Left lung (tissue), 4 donors: ENCODE measurements at regions not wholly inside any gene's neighbourhood (a gene's known extent, or its start where the extent isn't known, plus 50 kb on each side); places are given as distances from the start of the nearest gene placed in this dataset.

Experiments
- ATAC-seq: fragments of 200-7000 bp; cut with Tn5 transposase; one replicate; pipeline ENCODE4 v1.9.1; 2020; ENCODE audit warnings: moderate library complexity
- DNase-seq, 4 donors: peaks; one replicate each; pipeline ENCODE4 v3.0.0-alpha.2; 2013 to 2020
- H3K27ac ChIP-seq, 2 donors: fragments of 200-600 bp; sonication (generic) in 1 of 2; one replicate each; pipeline versions ENCODE4 v1.5.0 to v1.8.0; 2020 to 2021
- H3K27me3 ChIP-seq, 2 donors: fragments of 200-600 bp; sonication (generic) in 1 of 2; one replicate each; pipeline versions ENCODE4 v1.5.0 to v1.8.0; 2020 to 2021
- H3K36me3 ChIP-seq, 2 donors: fragments of 200-600 bp; sonication (generic) in 1 of 2; one replicate each; pipeline versions ENCODE4 v1.5.0 to v1.8.0; 2020 to 2021
- H3K4me1 ChIP-seq, 2 donors: fragments of 200-600 bp; one replicate each; pipeline ENCODE4 v1.8.0; 2021
- H3K4me3 ChIP-seq, 2 donors: fragments of 200-600 bp; sonication (generic) in 1 of 2; one replicate each; pipeline versions ENCODE4 v1.5.0 to v1.8.0; 2020 to 2021; ENCODE audit warnings: mild to moderate bottlenecking in 1 of 2
- H3K9me3 ChIP-seq, 2 donors: fragments of 200-600 bp; sonication (generic) in 1 of 2; one replicate each; pipeline versions ENCODE4 v1.5.0 to v1.8.0; 2020 to 2021
- intact Hi-C, 2 donors: fragments of 100-400 bp; cut with DNase I; formaldehyde crosslinking; loops; one replicate each; pipeline versions ENCODE4 v1.11.2 to v1.14.2; 2022
- TF ChIP-seq, protein P1 (sequence below), 2 donors: fragments of 200-600 bp; sonication (generic) in 1 of 2; IDR thresholded peaks; one replicate each; pipeline versions ENCODE4 v1.5.0 to v1.8.0; 2021; ENCODE audit warnings: antibody characterized with exemption in 2 of 2
- donor health status: DM: no; HTN: yes; CAD: no.
- donor health status: DM: no; HTN: no; CAD: no.

DNA sequence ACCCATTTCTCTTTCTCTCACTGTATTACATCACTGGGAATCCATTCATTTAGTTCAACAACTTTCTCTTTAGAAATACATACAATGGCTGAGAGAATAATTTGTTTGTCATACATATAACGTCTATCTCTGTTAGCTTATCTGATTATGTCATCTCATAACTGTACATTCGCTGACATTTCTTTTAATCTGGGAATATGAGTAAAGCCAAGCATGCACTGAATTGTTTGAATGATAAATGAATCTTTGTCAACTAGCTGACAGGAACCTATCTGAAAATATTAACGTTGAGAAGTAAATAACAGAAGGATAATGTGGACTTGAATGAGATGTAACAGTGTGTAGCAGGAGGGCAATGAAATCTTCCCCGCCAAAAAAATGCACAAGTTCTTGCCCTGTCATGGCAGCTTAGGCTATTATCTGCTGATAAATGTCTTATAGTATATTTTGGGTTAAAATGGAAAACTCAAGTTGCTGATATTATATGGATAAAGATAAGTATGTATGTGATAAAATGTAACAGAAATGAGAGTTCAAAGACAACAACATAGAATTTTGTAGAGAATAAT lies 581.2 kb upstream of the ADGRB3 start:
- DNase-seq, result no peak
- intact Hi-C loops, result no loop called here
- Histone ChIP-seq H3K4me1 (no peaks in the 10 kb centered on the region), H3K36me3 (no peaks in the 10 kb centered on the region), H3K27ac (no peak overlapping the region), H3K4me3 (no peak overlapping the region), H3K9me3 (peaks cover 0 to 8% of the 10 kb centered on the region in 2 donors), H3K27me3 (no peaks in the 10 kb centered on the region)
- TF ChIP-seq, protein P1, sequence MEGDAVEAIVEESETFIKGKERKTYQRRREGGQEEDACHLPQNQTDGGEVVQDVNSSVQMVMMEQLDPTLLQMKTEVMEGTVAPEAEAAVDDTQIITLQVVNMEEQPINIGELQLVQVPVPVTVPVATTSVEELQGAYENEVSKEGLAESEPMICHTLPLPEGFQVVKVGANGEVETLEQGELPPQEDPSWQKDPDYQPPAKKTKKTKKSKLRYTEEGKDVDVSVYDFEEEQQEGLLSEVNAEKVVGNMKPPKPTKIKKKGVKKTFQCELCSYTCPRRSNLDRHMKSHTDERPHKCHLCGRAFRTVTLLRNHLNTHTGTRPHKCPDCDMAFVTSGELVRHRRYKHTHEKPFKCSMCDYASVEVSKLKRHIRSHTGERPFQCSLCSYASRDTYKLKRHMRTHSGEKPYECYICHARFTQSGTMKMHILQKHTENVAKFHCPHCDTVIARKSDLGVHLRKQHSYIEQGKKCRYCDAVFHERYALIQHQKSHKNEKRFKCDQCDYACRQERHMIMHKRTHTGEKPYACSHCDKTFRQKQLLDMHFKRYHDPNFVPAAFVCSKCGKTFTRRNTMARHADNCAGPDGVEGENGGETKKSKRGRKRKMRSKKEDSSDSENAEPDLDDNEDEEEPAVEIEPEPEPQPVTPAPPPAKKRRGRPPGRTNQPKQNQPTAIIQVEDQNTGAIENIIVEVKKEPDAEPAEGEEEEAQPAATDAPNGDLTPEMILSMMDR (IDR thresholded peaks at IDR 0.05), result no peak
- no peak for ATAC-seq

DNA sequence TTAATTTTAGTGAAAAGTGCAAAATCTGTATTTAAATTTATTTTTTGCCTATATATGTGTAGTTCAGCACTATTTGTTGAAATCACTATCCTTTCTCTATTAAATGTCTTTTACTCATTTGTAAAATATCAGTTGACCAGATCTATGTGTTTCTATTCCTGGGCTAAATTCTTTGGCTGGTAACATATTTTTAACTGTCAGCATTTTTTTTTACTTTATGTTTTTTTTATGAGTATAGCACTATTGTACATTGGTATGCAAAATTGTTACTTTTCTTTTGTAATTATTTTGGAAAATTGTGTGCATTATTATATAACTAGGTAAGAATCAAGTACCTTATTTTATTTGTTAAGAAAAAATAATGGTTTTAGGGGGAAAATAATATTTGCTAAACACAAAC lies 582.8 kb upstream of the ADGRB3 start:
- intact Hi-C loops, result no loop called here

DNA sequence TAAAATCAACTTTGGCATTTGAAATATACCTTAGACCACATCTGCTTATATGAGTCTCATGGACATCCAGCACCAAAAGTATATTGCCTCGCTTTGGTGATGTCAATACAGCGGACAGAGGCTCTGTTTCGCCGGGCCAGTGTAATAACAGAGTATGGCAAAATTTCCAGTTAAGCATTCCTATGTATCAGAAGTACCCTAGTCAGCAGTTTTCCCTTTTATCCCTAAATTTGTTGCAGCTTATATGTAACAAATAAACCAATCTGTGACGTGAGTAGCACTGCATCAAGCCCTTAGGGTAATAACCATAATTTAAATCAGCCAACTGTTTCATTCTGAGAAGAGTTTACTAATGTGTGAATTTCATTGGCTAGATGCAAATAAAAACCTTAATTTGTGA lies 585.5 kb upstream of the ADGRB3 start:
- Histone ChIP-seq H3K4me1 (no peaks in the 10 kb centered on the region), H3K27me3 (no peaks in the 10 kb centered on the region), H3K9me3 (peaks cover 0 to 2% of the 10 kb centered on the region in 2 donors), H3K36me3 (no peaks in the 10 kb centered on the region), H3K27ac (no peak overlapping the region), H3K4me3 (no peak overlapping the region)
- DNase-seq, result no peak
- intact Hi-C loops, result no loop called here
- no peak for ATAC-seq
- TF ChIP-seq, protein P1 (IDR thresholded peaks at IDR 0.05), result no peak

More for the DNA sequence above, 582.8 kb upstream of the ADGRB3 start:
- DNase-seq (no peak), ATAC-seq (no peak)
- TF ChIP-seq, protein P1 (IDR thresholded peaks at IDR 0.05), result no peak
- H3K27me3 ChIP-seq, result no peaks in the 10 kb centered on the region
- H3K36me3 ChIP-seq, result no peaks in the 10 kb centered on the region
- H3K9me3 ChIP-seq, result peaks cover 0 to 5% of the 10 kb centered on the region in 2 donors
- no peaks in the 10 kb centered on the region for H3K4me1 ChIP-seq
- H3K4me3 ChIP-seq, result no peak overlapping the region
- no peak overlapping the region for H3K27ac ChIP-seq

DNA sequence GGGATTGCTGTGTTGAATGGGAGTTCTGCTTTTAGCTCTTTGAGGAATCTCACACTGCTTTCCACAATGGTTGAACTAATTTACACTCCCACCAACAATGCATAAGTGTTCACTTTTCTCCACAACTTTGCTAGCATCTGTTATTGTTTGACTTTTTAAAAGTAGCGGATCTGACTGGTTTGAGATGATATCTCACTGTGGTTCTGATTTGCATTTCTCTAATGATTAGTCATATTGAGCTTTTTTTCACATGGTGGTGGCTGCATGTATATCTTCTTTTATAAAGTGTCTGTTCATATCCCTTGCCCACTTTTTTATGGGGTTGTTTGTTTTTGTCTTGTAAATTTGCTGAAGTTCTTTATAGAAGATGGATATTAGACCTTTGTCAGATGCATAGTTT lies 588.3 kb upstream of the ADGRB3 start:
- intact Hi-C loops, result no loop called here
- Histone ChIP-seq H3K9me3 (peaks cover 0 to 2% of the 10 kb centered on the region in 2 donors), H3K27ac (no peak overlapping the region), H3K4me1 (no peaks in the 10 kb centered on the region), H3K4me3 (no peak overlapping the region), H3K27me3 (no peaks in the 10 kb centered on the region), H3K36me3 (no peaks in the 10 kb centered on the region)
- no peak for ATAC-seq
- DNase-seq, result no peak
- TF ChIP-seq, protein P1 (IDR thresholded peaks at IDR 0.05), result no peak

DNA sequence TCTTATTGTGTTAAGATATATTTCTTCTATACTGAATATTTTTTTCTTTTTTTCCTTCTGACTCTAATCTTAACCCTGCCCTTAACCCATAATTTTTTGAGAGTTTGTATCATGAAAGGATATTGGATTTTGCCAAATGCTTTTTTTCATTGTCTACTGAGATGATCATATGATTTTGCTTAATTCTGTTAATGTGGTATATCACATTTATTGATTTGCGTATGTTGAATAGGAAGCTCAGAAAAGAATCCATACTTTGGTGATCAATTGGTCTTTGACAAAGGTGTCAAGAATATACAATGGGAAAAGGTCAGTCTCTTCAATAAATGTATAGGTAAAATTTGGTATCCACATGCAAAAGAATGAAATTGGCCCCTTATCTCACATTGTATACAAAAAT lies 588.8 kb upstream of the ADGRB3 start:
- TF ChIP-seq, protein P1 (IDR thresholded peaks at IDR 0.05), result no peak

More for the DNA sequence above, 588.8 kb upstream of the ADGRB3 start:
- Histone ChIP-seq H3K27ac (no peak overlapping the region), H3K36me3 (no peaks in the 10 kb centered on the region), H3K27me3 (no peaks in the 10 kb centered on the region), H3K4me1 (no peaks in the 10 kb centered on the region), H3K4me3 (no peak overlapping the region), H3K9me3 (peaks cover 0 to 2% of the 10 kb centered on the region in 2 donors)
- intact Hi-C loops, result no loop called here
- ATAC-seq, result no peak
- DNase-seq, result no peak
